ENCODE measurements at regions not wholly inside any gene's neighbourhood (a gene's known extent, or its start where the extent isn't known, plus 50 kb on each side); places are given as distances from the start of the nearest gene placed in this dataset.

DNA sequence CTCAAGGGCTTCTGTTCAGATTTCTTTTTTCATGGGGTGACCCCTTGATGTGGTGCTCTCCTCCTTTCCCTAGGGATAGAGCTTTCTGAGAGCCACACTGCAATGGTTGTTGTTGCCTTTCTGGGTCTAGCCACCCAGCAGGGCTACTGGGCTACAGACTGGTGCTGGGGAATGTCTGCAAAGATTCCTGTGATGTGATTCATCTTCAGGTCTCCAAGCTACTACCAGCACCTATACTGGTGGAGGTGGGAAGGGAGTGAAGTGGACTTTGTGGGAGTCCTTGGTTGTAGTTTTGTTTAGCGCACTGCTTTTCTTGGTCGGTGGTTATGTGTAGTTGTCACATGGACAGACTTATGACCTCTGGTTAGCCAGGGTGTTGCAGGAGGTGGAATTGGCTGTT is 392.3 kb upstream of the CNTN6 start:
- BruUV-seq (replicated peaks) = no TSS peak
- H4K20me1 ChIP-seq (ENCODE audit: control insufficient read depth, insufficient read depth) = no peaks in the 10 kb centered on the region
- no peak overlapping the region for H3K27ac ChIP-seq (ENCODE audit: control insufficient read depth, insufficient read depth)
- H3K27me3 ChIP-seq (replicated peaks in 1 of 2; ENCODE audit: control insufficient read depth in 2 of 2, insufficient read depth in 2 of 2, low read length in 1 of 2) = no peaks in the 10 kb centered on the region
- no peaks in the 10 kb centered on the region for H3K79me2 ChIP-seq (ENCODE audit: control insufficient read depth, insufficient read depth, low read length)
- no peak overlapping the region for H3K4me2 ChIP-seq (ENCODE audit: control insufficient read depth, insufficient read depth)
- SMC1A ChIA-PET (ENCODE audit: uncharacterized antibody, unreplicated experiment) = no interaction called here
- no peaks in the 10 kb centered on the region for H3K4me1 ChIP-seq (ENCODE audit: control insufficient read depth, insufficient read depth, low read length)
- POLR2A ChIA-PET = no interaction called here
- CTCF ChIA-PET = no interaction called here
- no peaks in the 10 kb centered on the region for H3K9me3 ChIP-seq (replicated peaks; ENCODE audit: control insufficient read depth, insufficient read depth, low read length)
- no peak overlapping the region for H2AFZ ChIP-seq (ENCODE audit: control insufficient read depth, low read depth, low read length)
- 95% methylated on average over 2 of the region's 2 CpGs for WGBS (ENCODE audit: insufficient coverage, insufficient replicate concordance, low lambda C conversion rate, missing lambda C conversion rate)
- no peak for DNase-seq (ENCODE audit: low read depth, low spot score)
- TF ChIP-seq RCOR1 (conservative IDR thresholded peaks at IDR 0.05; ENCODE audit: low read depth, low read length) (no peak), GABPA (IDR thresholded peaks at IDR 0.05; ENCODE audit: low read depth) (no peak)
- intact Hi-C loops (cut with micrococcal nuclease; ENCODE audit: unreplicated experiment) (no loop called here), in situ Hi-C loops (cut with MboI) (no loop called here)
- RAD21 ChIA-PET (ENCODE audit: unreplicated experiment) = no interaction called here
- no peak for FAIRE-seq
- ATAC-seq = no peak
- no peaks in the 10 kb centered on the region for H3K36me3 ChIP-seq (ENCODE audit: control insufficient read depth in 2 of 2, insufficient read depth in 2 of 2, low read length in 1 of 2)
- no peak overlapping the region for H3K4me3 ChIP-seq
- H3K9ac ChIP-seq (ENCODE audit: control insufficient read depth, insufficient read depth, low read length) = no peak overlapping the region

DNA sequence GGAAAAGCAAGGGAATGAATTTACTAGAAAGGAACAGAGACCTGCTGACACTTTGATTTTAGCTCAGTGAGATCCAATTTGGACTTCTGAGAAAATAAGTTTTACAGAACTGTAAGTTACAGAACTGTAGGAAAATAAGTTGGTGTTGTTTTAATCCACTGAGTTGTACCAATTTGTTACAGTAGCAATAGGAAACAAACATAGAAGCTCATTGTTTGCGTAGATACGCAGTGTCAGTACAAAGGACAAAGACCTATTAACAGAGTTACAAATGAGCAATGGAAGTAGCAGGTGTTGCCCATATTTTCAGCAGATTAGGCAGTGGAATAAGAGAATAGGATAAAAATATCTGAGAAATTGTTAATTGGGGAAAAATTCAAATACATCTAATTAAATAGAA is 385.8 kb upstream of the CNTN6 start:
- Histone ChIP-seq H3K9me3 (replicated peaks; ENCODE audit: control insufficient read depth, insufficient read depth, low read length) (no peaks in the 10 kb centered on the region), H3K27me3 (replicated peaks in 1 of 2; ENCODE audit: control insufficient read depth in 2 of 2, insufficient read depth in 2 of 2, low read length in 1 of 2) (no peaks in the 10 kb centered on the region), H3K9ac (ENCODE audit: control insufficient read depth, insufficient read depth, low read length) (no peak overlapping the region), H3K4me3 (no peak overlapping the region), H4K20me1 (ENCODE audit: control insufficient read depth, insufficient read depth) (no peaks in the 10 kb centered on the region), H3K4me1 (ENCODE audit: control insufficient read depth, insufficient read depth, low read length) (no peaks in the 10 kb centered on the region), H3K79me2 (ENCODE audit: control insufficient read depth, insufficient read depth, low read length) (no peaks in the 10 kb centered on the region), H3K4me2 (ENCODE audit: control insufficient read depth, insufficient read depth) (no peak overlapping the region), H2AFZ (ENCODE audit: control insufficient read depth, low read depth, low read length) (no peak overlapping the region), H3K36me3 (ENCODE audit: control insufficient read depth in 2 of 2, insufficient read depth in 2 of 2, low read length in 1 of 2) (no peaks in the 10 kb centered on the region), H3K27ac (ENCODE audit: control insufficient read depth, insufficient read depth) (no peak overlapping the region)
- no peak for ATAC-seq
- FAIRE-seq = no peak
- SMC1A ChIA-PET (ENCODE audit: uncharacterized antibody, unreplicated experiment) = interaction anchor here (0.8 kb wide), 1 partner anchor 15 kb away, joined by 3 read pairs; no protein-coding TSS in a partner anchor
- in situ Hi-C loops (cut with MboI) = no loop called here
- RAD21 ChIA-PET (ENCODE audit: unreplicated experiment) = no interaction called here
- DNase-seq (ENCODE audit: low read depth, low spot score) = no peak
- POLR2A ChIA-PET = no interaction called here
- WGBS (ENCODE audit: insufficient coverage, insufficient replicate concordance, low lambda C conversion rate, missing lambda C conversion rate) = 0% methylated on average over 2 of the region's 2 CpGs
- CTCF ChIA-PET = no interaction called here
- intact Hi-C loops (cut with micrococcal nuclease; ENCODE audit: unreplicated experiment) = no loop called here
- no TSS peak for BruUV-seq (replicated peaks)
- TF ChIP-seq HDAC6 (IDR thresholded peaks at IDR 0.05; ENCODE audit: unreplicated experiment) = no peak
- no peak for TF ChIP-seq YY1 (IDR thresholded peaks at IDR 0.05; ENCODE audit: low read depth, low read length)
- TF ChIP-seq NFYB (IDR thresholded peaks at IDR 0.05; ENCODE audit: insufficient read depth, low read depth, low read length) = no peak
- no peak for TF ChIP-seq TCF12 (IDR thresholded peaks at IDR 0.05; ENCODE audit: low read depth, low read length)
- TF ChIP-seq, protein P1, sequence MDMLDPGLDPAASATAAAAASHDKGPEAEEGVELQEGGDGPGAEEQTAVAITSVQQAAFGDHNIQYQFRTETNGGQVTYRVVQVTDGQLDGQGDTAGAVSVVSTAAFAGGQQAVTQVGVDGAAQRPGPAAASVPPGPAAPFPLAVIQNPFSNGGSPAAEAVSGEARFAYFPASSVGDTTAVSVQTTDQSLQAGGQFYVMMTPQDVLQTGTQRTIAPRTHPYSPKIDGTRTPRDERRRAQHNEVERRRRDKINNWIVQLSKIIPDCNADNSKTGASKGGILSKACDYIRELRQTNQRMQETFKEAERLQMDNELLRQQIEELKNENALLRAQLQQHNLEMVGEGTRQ (IDR thresholded peaks at IDR 0.05; ENCODE audit: borderline replicate concordance, low read depth, low read length) = no peak
- TF ChIP-seq CEBPB (IDR thresholded peaks at IDR 0.05; ENCODE audit: borderline replicate concordance in 1 of 2, low read depth in 2 of 2, low read length in 2 of 2) = no peak
- TF ChIP-seq PBX3 (IDR thresholded peaks at IDR 0.05; ENCODE audit: insufficient replicate concordance, low read depth, low read length) = no peak
- no peak for TF ChIP-seq KLF5 (IDR thresholded peaks at IDR 0.05; ENCODE audit: partially characterized antibody)
- no peak for TF ChIP-seq E4F1 (IDR thresholded peaks at IDR 0.05; ENCODE audit: borderline replicate concordance, partially characterized antibody)
- TF ChIP-seq MYC (IDR thresholded peaks at IDR 0.05; ENCODE audit: insufficient read depth, insufficient read length, insufficient replicate concordance, low read length, severe bottlenecking) = no peak
- no peak for TF ChIP-seq PAX8 (IDR thresholded peaks at IDR 0.05)
- TF ChIP-seq NR2C1 (IDR thresholded peaks at IDR 0.05) = no peak

Data from GM12878 (cell line).